ENCODE measurements at regions not wholly inside any gene's neighbourhood (a gene's known extent, or its start where the extent isn't known, plus 50 kb on each side); places are given as distances from the start of the nearest gene placed in this dataset.

- H4K20me1 ChIP-seq (ENCODE audit: low read depth): no peaks in the 10 kb centered on the region
- no peak overlapping the region for H3K9ac ChIP-seq
- Mint-ChIP-seq H3K9me3 (no peaks in the 10 kb centered on the region), H3K27ac (no peak overlapping the region), H3K4me3 (no peak overlapping the region), H3K36me3 (no peaks in the 10 kb centered on the region), H3K4me1 (peaks cover 11% of the 10 kb centered on the region), H3K27me3 (ENCODE audit: insufficient read depth, low read depth) (peaks cover 6% of the 10 kb centered on the region)
- no peak overlapping the region for H3K4me2 ChIP-seq
- H3K4me3 ChIP-seq: no peak overlapping the region
- TF ChIP-seq EZH2phosphoT487 (IDR thresholded peaks at IDR 0.05) (no peak), CTCF (IDR thresholded peaks at IDR 0.05) (no peak), EZH2 (IDR thresholded peaks at IDR 0.05) (no peak)
- no peak overlapping the region for H2AFZ ChIP-seq (replicated peaks)
- no peaks in the 10 kb centered on the region for H3K9me3 ChIP-seq (ENCODE audit: low read depth)
- no peaks in the 10 kb centered on the region for H3K36me3 ChIP-seq
- no peaks in the 10 kb centered on the region for H3K27me3 ChIP-seq
- no peaks in the 10 kb centered on the region for H3F3A ChIP-seq (ENCODE audit: low read depth)
- H3K4me1 ChIP-seq: no peaks in the 10 kb centered on the region
- no peak for DNase-seq (ENCODE audit: low spot score)
- no peak overlapping the region for H3K27ac ChIP-seq
- H3K79me2 ChIP-seq (ENCODE audit: low read depth): no peaks in the 10 kb centered on the region
These were observed 222.0 kb upstream of the FOXQ1 start for GRCh38 chr6:1089859-1090258.

DNA sequence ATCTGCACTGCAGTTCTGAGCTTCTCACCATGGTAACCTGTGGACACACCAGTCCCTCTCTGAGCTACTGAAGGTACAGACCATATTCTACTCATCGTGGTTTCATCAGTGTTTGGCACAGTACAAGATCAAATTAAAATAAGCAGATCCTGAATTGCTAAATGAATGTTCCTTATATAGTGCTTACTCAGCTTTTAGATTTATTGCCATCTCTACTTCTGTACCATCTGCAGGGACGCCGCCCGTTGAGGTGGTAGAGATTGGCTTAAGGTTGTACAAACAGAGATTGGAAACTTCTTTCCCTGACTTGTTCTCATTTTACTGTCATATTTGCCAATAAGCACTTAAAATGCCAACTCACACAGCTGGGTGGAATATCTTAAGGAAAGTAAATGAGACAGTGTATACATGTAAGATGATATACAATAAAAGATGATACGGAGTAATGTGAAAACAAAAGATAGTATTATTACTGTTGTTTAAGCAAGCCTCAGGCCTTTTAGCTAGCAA lies 223.4 kb upstream of the FOXQ1 start:
- Mint-ChIP-seq H3K27me3 (ENCODE audit: insufficient read depth, low read depth) (peaks cover 2% of the 10 kb centered on the region), H3K9me3 (no peaks in the 10 kb centered on the region), H3K36me3 (no peaks in the 10 kb centered on the region), H3K4me3 (no peak overlapping the region), H3K4me1 (peaks cover 7% of the 10 kb centered on the region), H3K27ac (no peak overlapping the region)
- no peaks in the 10 kb centered on the region for H3K27me3 ChIP-seq
- no peaks in the 10 kb centered on the region for H3K36me3 ChIP-seq
- TF ChIP-seq CTCF (IDR thresholded peaks at IDR 0.05) (no peak), EZH2 (IDR thresholded peaks at IDR 0.05) (no peak), EZH2phosphoT487 (IDR thresholded peaks at IDR 0.05) (no peak)
- DNase-seq (ENCODE audit: low spot score): no peak
- no peak overlapping the region for H3K9ac ChIP-seq
- H3K27ac ChIP-seq: no peak overlapping the region
- H3K4me2 ChIP-seq: no peak overlapping the region
- H3F3A ChIP-seq (ENCODE audit: low read depth): no peaks in the 10 kb centered on the region
- H2AFZ ChIP-seq (replicated peaks): no peak overlapping the region
- H3K9me3 ChIP-seq (ENCODE audit: low read depth): no peaks in the 10 kb centered on the region
- no peak overlapping the region for H3K4me3 ChIP-seq
- H4K20me1 ChIP-seq (ENCODE audit: low read depth): no peaks in the 10 kb centered on the region
- H3K79me2 ChIP-seq (ENCODE audit: low read depth): no peaks in the 10 kb centered on the region
- no peaks in the 10 kb centered on the region for H3K4me1 ChIP-seq

GRCh38 chr6:1087154-1087843 lies 224.6 kb upstream of the FOXQ1 start:
- Histone ChIP-seq H3F3A (ENCODE audit: low read depth) (no peaks in the 10 kb centered on the region), H3K4me2 (no peak overlapping the region), H3K4me1 (no peaks in the 10 kb centered on the region), H2AFZ (replicated peaks) (peak overlapping the region; percentile 45), H3K4me3 (no peak overlapping the region), H4K20me1 (ENCODE audit: low read depth) (no peaks in the 10 kb centered on the region), H3K79me2 (ENCODE audit: low read depth) (no peaks in the 10 kb centered on the region), H3K9me3 (ENCODE audit: low read depth) (no peaks in the 10 kb centered on the region), H3K36me3 (no peaks in the 10 kb centered on the region), H3K27ac (no peak overlapping the region), H3K9ac (no peak overlapping the region), H3K27me3 (no peaks in the 10 kb centered on the region)
- Mint-ChIP-seq H3K27me3 (ENCODE audit: insufficient read depth, low read depth) (peaks cover 2% of the 10 kb centered on the region), H3K27ac (no peak overlapping the region), H3K4me1 (peaks cover 7% of the 10 kb centered on the region), H3K36me3 (no peaks in the 10 kb centered on the region), H3K4me3 (no peak overlapping the region), H3K9me3 (no peaks in the 10 kb centered on the region)
- no peak for DNase-seq (ENCODE audit: low spot score)
- TF ChIP-seq CTCF (IDR thresholded peaks at IDR 0.05): no peak
- TF ChIP-seq EZH2 (IDR thresholded peaks at IDR 0.05): no peak
- TF ChIP-seq EZH2phosphoT487 (IDR thresholded peaks at IDR 0.05): no peak
